LNCAP (cell line): ENCODE measurements at regions not wholly inside any gene's neighbourhood (a gene's known extent, or its start where the extent isn't known, plus 50 kb on each side); places are given as distances from the start of the nearest gene placed in this dataset.

Experiments used
- CTCF ChIP-seq: fragments of 450-650 bp; IDR thresholded peaks from 2 replicates; pipeline ENCODE4 v1.5.1; 2017; ENCODE audit warnings: mild to moderate bottlenecking

- no peak for TF ChIP-seq CTCF
Measured at GRCh38 chr3:22981166-22981565, 222.0 kb upstream of the UBE2E2 start.

- TF ChIP-seq CTCF: no peak
Measured at GRCh38 chr3:22981861-22982260, 221.3 kb upstream of the UBE2E2 start.

- TF ChIP-seq CTCF: no peak
Measured at GRCh38 chr3:22982981-22983587, 220.0 kb upstream of the UBE2E2 start.

- TF ChIP-seq CTCF: no peak
Measured at GRCh38 chr3:22986958-22987357, 216.2 kb upstream of the UBE2E2 start.

- TF ChIP-seq CTCF: no peak
Measured at GRCh38 chr3:22988566-22988965, 214.6 kb upstream of the UBE2E2 start.

GRCh38 chr3:22989716-22990115 is 213.4 kb upstream of the UBE2E2 start:
- no peak for TF ChIP-seq CTCF

GRCh38 chr3:22990291-22991200 is 212.6 kb upstream of the UBE2E2 start:
- TF ChIP-seq CTCF: no peak
